ENCODE measurements at regions not wholly inside any gene's neighbourhood (a gene's known extent, or its start where the extent isn't known, plus 50 kb on each side); places are given as distances from the start of the nearest gene placed in this dataset.

DNA sequence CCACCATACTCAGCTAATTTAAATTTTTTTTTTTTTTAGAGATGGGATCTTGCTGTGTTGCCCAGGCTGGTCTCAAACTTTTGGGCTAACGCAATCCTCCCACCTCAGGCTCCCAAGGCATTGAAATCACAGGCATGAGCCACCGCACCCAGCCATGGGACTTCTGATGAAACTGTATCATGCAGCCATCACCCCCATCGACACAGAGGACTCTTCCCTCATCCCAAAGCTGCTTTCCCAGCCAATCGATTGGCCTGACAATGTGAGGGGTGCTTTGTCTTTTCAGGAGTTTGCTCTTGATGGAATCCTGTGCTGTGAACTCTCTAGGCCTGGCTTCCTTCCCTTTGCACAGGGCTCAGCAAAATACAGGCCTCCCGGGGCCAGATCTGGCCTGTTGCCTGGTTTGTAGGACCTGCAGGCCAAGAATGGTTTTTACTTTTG lies 59.6 kb upstream of the NCOR2 start:
- DNase-seq = peak; percentile 22

- no peak for DNase-seq
Observed at GRCh38 chr12:124625867-124626675, 58.7 kb upstream of the NCOR2 start.

GRCh38 chr12:124624823-124625222 lies 57.4 kb upstream of the NCOR2 start:
- no peak for DNase-seq

GRCh38 chr12:124623344-124624035 lies 56.1 kb upstream of the NCOR2 start:
- DNase-seq = no peak

- DNase-seq = no peak
Observed at GRCh38 chr12:124622764-124623163, 55.4 kb upstream of the NCOR2 start.

- DNase-seq = no peak
Observed at GRCh38 chr12:124622331-124622730, 54.9 kb upstream of the NCOR2 start.

DNA sequence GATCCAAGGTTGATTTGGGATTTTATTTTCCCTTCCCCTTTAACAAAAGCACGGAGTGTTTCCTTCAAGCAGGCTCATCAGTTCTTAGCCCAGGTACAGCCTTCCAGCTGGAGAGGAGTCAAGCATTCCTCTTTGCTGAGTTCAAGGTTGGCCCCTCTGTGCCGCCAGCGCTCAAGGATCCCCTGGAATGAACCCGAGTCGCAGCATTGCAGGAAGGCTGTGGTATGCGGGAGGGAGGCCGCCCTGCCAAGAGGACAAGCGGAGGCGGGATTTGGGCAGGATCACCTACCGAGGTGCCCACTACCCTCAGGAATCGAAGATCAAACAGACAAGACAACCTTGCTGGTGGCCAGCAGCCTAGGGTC lies 53.9 kb upstream of the NCOR2 start:
- no peak for DNase-seq

- DNase-seq = no peak
Observed at GRCh38 chr12:124620606-124621295, 53.3 kb upstream of the NCOR2 start.

DNA sequence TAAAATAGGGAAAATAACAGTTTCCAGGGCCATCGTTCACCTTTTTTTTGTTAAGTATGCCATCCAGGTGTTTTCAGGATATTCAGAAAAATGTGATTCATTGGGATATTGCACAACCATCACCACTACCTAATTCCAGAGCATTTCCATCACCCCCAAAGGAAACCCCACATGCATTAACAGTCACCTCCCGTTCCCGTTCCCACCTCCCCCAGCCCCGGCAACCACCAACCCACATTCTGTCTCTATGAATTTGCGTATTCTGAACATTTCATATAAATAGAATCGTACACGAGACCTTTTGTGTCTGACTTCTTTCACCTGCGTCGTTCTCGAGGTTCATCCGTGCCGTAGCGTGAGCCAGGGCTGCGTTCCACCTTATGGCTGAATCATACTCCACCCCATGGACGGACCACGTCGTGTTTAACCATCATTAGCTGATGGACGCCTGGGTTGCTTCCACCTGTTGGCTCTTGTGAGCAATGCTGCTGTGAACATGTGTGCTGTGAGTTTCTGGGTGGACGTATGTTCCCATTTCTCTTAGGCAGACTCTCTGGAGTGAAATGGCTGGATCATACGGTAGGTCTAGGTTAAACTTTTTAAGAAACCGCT lies 51.0 kb upstream of the NCOR2 start:
- no peak for DNase-seq

DNA sequence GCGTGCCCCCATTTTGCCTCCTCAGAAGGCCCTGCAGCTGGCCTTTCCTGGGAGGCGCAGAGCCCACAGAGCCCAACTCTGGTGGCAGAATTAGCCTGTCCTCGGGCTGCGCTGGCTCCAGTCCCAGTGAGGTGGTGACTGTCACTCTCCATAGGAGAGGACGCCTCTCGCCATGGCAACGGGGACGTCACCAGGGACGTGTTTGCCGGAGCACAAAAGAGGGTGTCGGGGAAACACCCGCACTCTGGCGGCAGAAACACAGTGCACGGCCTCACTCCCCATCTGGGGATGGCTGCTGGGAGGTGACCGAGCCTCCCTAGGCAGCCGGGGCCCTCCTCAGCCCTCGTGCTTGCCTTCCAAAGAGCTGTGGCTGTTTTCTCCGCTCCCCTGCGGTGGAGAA lies 50.2 kb upstream of the NCOR2 start:
- DNase-seq = peak; percentile 84

Measured in NCI-H345 (cell line).